ENCODE measurements at regions not wholly inside any gene's neighbourhood (a gene's known extent, or its start where the extent isn't known, plus 50 kb on each side); places are given as distances from the start of the nearest gene placed in this dataset.

GRCh38 chr9:34896112-34896511, 62.0 kb upstream of the PHF24 start:
- H4K20me1 ChIP-seq (ENCODE audit: control insufficient read depth, insufficient read depth, insufficient read length): no peaks in the 10 kb centered on the region
- H3K4me1 ChIP-seq (ENCODE audit: insufficient read depth, low read length): no peaks in the 10 kb centered on the region
- WGBS (ENCODE audit: extremely low coverage, insufficient read length, low lambda C conversion rate): no CpG with 5 or more reads among the region's 2 CpGs
- H3K23ac ChIP-seq (ENCODE audit: insufficient read length, low read depth, low read length): no peak overlapping the region
- H3T11ph ChIP-seq (ENCODE audit: low read length): no peak overlapping the region
- no peak overlapping the region for H4K5ac ChIP-seq (ENCODE audit: insufficient read length, low read depth, low read length)
- H4K8ac ChIP-seq (replicated peaks; ENCODE audit: insufficient read length, low read depth, low read length): no peak overlapping the region
- H3K79me1 ChIP-seq (ENCODE audit: insufficient read depth, low read depth, low read length, poor library complexity, severe bottlenecking): no peaks in the 10 kb centered on the region
- no peak overlapping the region for H2AK5ac ChIP-seq (ENCODE audit: insufficient read length, low read length)
- no peaks in the 10 kb centered on the region for H3K79me2 ChIP-seq (ENCODE audit: insufficient read depth, low read length)
- TF ChIP-seq CTCF (conservative IDR thresholded peaks at IDR 0.05): peak; percentile 46; the same call in 2 of the 3 replicates
- Mint-ChIP-seq H3K9me3 (no peaks in the 10 kb centered on the region), H3K4me3 (no peak overlapping the region), H3K36me3 (ENCODE audit: insufficient read depth in 1 of 3, low read depth in 3 of 3) (no peaks in the 10 kb centered on the region), H3K4me1 (no peaks in the 10 kb centered on the region), H3K27ac (no peak overlapping the region), H3K27me3 (ENCODE audit: low read depth) (peaks cover 61% of the 10 kb centered on the region)
- DNase-seq: no peak
- H2BK12ac ChIP-seq (ENCODE audit: insufficient read length, low read depth, low read length): no peak overlapping the region
- H3K23me2 ChIP-seq (ENCODE audit: insufficient read length, low read depth, low read length, poor library complexity, severe bottlenecking): no peaks in the 10 kb centered on the region
- H3K4me2 ChIP-seq (ENCODE audit: insufficient read depth, insufficient read length, low read length): no peak overlapping the region
- no peak overlapping the region for H2BK20ac ChIP-seq (ENCODE audit: low read depth, low read length, poor library complexity, severe bottlenecking)
- no peak overlapping the region for H4K91ac ChIP-seq (ENCODE audit: insufficient read length, low read depth, low read length)
- no peak overlapping the region for H2BK5ac ChIP-seq (ENCODE audit: insufficient read length, low read length)
- no peak overlapping the region for H2BK15ac ChIP-seq (ENCODE audit: low read depth, low read length)
- no peak overlapping the region for H3K27ac ChIP-seq (ENCODE audit: insufficient read length, low read depth, low read length)
- H3K9ac ChIP-seq (ENCODE audit: extremely low read depth, insufficient read length, low read length): no peak overlapping the region
- no peak overlapping the region for H2AFZ ChIP-seq (ENCODE audit: low read length)
- H3K56ac ChIP-seq (ENCODE audit: insufficient read length, low read depth, low read length): no peak overlapping the region
- H3K14ac ChIP-seq (ENCODE audit: insufficient read depth, low read length): no peak overlapping the region
- H3K18ac ChIP-seq (ENCODE audit: insufficient read length, low read depth, low read length): no peak overlapping the region
- H3K4ac ChIP-seq (ENCODE audit: low read depth, low read length): no peak overlapping the region
- no peak overlapping the region for H2BK120ac ChIP-seq (ENCODE audit: low read depth, low read length, poor library complexity, severe bottlenecking)
- no peaks in the 10 kb centered on the region for H3K9me3 ChIP-seq (ENCODE audit: control insufficient read depth, low read depth, low read length)
- no peaks in the 10 kb centered on the region; the same call in 1 of the 2 replicates for H3K27me3 ChIP-seq (ENCODE audit: insufficient read depth, low read length)

Measured in H9 (cell line).